Ammon's horn (tissue), 1 donor: ENCODE measurements at regions not wholly inside any gene's neighbourhood (a gene's known extent, or its start where the extent isn't known, plus 50 kb on each side); places are given as distances from the start of the nearest gene placed in this dataset.
A peak's percentile ranks its signal among the peaks of the same experiment; 100 is the strongest.
"Not testable (repeated sequence)": the region's sequence is repeated elsewhere in the genome, so short reads cannot be mapped to it uniquely, and the experiment has no call there.

ENCODE experiments used
- DNase-seq: peaks from one replicate; pipeline ENCODE4 v3.0.0-alpha.2; 2016; ENCODE audit warnings: low spot score

DNA sequence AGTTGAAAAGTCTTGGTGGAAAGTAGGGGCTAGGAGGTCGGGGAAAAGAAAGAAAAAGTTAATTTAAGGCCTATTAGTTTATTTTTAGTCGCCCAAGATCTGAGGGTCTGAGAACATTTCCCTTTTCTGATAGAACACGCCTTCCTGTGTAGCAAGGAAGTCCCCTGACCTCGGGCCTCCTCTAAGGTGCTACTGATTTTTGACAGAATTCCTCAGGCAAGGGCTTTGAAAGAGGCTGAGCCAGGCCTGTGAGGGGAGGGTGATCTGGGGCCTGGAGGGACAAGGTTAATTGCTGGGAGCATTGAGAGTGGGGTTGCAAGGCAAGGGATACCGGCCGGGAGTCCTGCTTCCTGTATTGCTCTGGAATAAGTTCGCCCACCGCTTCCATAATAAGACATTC, 131.4 kb upstream of the MYCN start:
- no peak for DNase-seq

DNA sequence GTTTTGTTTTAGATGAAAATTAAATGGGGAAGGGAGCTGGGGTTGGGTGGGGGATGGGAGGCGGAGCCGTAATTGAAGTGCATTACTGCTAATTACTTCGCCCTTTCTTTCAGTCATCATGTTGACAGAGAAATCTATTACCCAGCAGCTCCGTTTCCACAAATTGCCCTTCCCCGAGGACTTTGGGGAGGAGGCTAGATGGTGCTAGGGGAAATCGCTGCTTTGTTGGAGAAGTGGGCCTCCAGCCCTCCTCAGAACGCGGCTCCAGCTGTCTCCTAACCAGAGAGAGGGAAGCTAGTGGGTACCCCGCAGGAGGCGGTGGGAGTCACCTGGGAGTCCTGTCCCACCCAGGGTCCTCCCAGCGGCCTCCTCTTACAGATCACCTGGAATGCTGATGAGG, 130.9 kb upstream of the MYCN start:
- DNase-seq, result no peak

DNA sequence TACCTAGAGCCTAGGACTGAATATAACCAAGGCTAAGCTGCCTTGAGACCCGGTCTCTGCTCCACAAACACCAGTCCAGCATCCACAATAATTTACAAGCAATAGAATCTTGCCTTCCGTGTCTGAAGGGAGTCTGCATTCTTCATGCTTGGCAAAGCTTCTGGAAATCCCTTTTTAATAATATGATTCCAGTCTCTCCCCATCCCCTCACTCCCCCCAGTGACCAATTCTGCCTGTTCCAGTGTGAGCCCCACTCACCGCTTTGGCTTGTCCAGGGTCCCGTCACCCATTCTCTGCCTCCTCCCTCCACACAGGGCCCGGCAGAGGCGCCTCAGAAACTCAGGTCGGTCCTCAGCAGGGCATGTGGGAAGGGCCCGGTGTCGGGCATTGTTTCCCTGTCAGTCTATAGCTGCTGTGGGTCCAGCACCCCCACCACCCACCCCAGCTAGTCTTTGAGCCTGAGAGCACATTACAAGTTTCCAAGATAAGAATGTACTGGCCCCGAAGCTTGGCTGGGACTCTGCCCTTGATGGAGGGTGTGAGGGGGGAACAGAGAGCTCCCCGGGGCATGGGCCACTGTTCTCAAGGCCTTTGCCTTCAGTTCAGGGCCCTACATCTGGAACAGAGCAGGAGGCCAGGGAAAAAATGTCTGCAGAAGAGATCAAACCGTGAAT, 129.7 kb upstream of the MYCN start:
- no peak for DNase-seq

DNA sequence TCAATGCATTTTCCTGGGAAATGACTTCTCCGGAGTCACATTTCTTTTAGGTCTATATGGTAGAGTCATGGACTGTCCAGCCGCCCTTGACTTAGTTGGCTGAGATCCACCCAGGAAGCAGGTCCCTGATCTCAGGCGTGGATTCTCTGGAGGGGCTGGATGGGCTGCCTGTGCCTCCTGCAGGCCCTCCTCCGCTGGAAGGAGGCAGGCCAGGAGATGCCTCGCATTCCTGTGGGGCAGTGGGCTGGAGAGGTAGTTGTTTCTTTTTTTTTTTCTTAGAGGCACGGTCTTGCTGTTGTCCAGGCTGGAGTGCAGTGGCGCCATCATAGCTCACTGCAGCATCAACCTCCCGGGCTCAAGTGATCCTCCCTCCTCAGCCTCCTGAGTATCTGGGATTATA, 129.0 kb upstream of the MYCN start:
- no peak for DNase-seq

DNA sequence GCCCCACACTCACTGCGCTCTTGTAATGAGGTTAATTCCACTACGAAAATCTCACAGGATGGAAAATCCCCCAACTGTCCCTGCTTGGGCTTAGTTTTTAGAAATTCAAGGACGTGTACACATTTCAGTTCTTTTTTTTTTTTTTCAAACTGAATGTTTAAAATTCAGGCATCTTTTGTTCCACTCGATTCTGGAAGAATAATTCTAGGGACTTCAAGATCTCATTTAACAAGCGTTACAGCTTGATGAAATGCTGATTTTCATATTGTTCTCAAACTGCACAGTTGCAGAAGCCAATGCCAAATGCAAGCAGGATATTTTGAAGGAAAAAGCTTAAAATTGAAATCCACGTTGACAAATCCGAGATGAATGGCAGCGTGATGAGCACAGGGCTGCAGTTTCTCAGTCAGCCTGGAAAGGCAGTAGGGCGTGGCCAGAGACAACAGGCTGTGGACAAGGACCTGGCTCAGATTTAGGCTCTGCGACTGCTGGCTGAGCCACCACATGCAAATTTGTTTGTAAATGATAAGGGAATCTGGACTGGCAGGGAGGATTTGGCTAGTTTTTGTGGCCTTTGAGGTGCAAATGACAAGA, 128.1 kb upstream of the MYCN start:
- peak; percentile 36 for DNase-seq

DNA sequence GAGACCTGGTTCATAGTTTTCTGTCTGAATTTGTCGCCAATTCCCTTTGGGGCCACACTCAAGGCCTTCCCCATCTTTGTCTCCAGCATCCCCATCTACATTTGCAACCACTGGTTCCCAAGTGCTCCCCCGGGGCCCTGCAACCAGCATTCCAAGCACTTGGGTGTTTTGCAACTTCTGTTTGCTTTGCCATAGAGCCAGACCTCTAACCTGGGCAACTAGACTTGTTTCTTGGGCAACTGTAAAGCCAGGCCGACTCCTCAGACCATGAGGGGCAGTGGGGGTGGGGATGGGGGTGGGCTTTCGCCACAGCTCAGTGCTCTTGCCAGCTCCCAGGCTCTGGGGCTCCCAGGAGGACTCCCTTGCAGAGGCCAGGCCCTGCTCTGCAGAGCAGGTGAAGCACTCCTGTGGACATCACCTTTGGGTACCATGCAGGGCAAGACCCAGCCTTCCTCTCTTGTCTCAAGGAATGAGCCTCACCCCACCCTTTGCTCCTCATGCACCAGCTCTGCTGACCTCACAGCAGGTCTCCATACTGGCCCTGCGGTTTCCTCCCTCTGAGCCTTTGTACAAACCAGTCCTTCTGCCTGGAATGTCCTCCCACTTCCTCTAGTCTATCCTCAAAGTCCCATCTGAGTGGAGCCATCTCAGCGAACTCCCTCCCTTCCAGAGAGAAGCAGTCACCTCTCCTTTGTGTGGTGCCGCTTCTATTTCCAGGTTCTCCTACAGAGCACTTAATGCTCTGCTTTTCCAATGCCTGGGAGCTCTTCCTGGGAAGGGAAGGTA, 126.7 kb upstream of the MYCN start:
- DNase-seq, result no peak

DNA sequence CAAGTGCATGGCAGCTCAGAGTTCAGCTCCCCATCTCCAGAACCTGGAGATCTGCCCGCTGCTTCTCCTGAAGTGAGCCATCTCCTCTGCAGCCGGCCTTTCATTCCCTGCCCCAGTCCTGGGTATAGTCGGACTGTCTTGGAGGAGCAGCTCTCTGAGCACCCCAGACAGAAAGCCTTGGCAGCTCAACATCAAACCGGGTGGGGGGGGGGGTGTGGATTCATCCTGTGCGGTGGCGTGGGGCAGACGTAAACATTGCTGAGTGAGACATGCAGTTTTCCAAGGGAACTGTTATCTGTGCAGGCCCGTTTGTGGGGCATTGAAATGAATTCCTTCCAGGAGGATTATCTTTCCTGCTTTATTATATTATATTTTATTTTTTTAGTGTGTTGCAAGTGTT, 125.9 kb upstream of the MYCN start:
- DNase-seq, result no peak

DNA sequence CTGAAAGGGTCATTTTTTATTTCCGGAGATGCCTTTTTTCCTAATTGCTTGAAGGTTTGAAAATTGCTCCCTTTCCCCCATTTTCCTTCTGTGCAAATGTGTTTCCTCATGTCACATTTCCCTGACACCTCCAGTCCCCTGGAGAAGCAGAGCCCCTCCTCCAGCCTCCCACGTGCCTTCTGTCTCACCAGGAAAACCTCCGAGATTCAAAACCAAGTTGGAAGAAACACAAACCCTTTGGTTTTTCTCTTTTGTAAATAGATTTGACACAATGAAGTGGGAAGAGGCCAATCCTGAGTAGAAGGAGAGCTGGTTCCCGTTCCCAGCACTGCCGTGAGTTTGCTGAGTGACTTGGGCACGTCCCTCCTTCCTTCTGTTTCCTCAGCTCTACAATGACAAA, 125.4 kb upstream of the MYCN start:
- DNase-seq, result no peak

DNA sequence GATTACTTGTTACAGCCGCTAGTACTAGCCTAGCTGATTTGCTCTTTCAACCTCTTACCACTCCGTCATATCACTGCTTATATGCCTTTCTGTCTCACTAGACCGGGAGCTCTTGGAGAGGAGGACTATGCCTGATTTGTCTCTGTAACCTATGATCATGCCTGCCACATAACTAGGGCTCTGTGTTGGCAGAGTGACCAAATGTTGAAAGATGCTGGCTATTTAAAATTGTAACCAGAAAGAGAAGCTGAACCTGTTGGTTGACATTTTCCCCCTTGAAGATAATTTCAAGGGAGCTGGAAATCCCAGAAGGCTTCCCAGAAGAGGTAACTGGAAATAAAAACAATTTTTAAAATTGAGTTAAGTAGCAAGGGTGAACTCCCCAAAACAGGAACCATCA, 124.1 kb upstream of the MYCN start:
- no peak for DNase-seq

DNA sequence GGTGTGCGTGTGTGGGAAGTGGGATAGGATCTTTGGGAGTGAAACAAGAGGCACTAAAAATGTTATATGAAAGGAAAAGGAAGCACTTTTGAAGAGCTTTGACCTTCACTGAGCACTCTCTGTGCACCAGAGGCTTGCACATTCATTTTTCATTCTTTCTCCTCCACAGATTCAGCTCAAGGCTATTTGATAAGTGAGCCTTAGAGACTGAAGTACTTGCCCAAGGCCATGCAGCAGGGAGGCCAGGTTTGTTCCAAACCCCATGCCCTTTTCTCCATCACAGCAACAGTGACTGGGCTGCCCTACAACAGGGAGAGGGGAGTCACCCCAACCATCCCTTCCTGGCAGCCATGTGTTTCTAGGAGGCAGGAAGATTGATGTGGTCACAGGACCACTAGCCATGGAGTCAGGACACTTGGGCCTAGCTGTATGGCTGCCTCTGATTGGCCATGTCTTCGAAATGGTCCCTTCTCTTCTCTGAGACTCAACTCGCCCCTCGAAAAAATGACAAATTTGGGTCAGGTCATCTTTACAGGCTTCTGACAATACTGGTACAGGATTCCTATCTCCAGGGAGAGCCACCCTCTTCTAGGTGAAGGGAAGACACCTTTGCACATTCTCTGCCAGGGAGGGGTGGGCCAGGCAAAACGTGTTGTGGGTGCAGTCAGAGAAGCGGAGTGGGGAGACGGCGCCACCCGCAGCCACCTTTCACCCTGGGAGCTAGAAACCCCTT, 123.5 kb upstream of the MYCN start:
- DNase-seq, result no peak

DNA sequence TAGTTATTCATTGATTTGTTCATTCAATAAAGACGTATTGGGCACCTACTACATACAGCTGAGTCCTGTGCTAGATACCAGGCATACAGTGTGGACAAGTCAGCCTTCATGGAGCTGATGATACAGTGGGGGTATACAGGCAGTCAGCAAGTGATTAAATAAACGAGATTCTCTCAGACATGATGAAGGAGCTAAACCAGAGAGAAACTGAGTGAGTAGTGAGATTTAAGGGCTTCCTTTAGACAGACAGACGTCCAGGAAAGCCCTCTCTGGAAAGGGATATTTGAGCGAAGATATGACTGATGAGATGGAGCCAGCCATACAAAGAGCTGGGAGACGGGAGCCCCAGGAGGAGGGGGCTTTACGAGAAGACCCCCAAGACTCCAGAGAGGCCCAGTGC, 122.6 kb upstream of the MYCN start:
- DNase-seq, result no peak

DNA sequence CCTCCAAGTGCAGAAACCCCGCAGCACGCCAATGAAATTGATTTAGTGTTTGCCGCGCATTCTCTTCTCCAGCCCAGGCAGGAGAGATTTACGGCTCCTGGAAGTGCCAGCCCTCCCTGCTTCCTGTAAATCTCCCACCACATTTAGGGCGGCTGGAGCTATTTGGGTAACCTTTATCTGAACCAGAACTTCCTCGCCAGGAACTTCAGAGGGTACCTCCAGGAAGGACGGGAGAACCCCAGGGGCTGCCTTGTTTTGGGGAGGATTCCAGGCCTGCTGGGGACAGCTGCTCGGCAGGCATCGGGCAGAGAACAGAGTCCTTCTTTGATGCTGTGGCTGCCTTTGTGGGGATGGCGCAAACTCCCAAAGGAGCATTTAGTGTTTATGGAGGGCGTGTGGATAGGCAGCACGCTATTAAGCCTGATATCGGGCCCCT, 122.0 kb upstream of the MYCN start:
- DNase-seq, result no peak

DNA sequence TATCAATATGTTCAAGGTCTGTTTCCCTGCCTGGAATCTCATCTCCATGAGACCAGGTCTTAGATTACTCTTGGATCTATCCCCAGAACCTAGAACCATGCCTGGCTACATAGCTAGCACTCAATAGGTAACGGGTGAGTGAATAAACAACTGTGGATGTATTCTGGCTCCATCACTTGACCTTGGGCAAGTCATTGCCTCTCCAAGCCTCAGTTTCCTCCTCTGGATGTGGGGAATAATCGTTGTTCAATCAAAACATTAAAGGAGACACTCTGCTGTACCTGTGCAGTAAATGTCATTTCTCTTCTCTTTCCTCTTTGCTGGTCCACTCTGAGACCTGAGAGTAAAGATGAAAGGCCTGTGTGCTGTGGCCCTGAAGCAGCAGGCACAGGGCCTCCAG, 121.5 kb upstream of the MYCN start:
- no peak for DNase-seq

DNA sequence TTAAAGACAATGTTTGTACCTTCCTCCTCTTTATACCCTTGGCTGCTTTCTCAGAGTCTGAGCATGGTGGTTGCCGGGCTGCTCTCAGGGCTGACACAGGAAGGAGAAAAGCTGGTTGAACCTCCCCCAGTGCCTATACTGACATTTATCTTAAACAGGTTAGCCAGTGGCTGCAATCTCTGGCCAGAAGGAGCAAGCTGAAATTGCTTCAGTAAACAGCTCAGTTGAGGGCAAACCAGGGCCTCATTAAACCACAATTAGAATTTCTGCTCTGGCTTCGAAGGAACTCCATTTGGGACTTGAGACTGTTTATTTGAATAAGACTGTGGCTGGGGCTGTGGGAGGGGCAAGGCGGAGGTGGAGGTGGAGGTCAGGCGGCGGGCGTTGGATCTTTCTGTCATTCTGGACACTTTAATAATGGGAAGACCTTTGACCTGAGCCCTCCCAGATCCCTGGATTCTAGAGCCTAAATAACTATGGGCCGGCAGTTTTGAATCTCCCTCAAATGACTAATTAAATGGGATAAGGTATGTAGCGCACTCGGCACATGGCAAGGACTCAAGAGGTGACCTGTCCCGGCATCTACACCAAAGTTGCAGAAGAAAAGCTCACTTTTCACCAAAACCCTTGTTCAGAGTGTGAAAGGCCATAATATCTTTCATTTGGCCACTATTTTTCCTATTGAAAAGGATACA, 120.6 kb upstream of the MYCN start:
- no peak for DNase-seq

DNA sequence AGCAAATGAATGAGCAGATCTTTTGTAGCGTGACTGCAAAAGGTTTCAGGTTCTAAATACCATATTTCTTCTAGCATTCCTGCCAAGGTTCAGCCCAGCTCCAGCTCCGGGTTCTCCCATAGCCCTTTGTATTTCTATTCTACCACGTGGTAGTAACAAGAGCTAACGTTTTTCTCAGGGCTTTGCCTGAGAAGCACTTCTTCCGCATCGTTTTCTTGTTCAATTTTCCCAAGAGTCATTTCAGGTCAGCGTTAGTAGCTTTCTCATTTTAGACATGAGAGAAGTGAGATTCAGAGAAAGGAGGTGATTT, 120.1 kb upstream of the MYCN start:
- no peak for DNase-seq

DNA sequence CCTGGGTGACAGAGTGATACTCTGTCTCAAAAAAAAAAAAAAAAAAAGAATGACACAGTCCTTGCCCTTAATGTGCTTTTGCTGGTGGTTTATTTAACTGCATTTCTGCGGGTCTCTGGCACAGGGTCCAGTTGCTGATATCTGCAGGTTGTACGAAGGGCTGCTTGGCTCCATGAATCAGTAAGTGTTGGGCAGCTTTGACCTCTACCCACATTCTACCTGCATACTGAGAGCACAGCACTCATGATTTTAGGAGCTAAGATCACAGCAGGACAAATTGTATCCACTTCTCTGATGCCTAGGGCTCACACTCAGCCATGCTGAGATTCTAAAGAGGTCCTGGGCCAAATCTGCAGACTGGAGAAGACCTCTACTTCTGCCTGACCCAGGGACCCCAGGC, 119.4 kb upstream of the MYCN start:
- DNase-seq, result no peak

DNA sequence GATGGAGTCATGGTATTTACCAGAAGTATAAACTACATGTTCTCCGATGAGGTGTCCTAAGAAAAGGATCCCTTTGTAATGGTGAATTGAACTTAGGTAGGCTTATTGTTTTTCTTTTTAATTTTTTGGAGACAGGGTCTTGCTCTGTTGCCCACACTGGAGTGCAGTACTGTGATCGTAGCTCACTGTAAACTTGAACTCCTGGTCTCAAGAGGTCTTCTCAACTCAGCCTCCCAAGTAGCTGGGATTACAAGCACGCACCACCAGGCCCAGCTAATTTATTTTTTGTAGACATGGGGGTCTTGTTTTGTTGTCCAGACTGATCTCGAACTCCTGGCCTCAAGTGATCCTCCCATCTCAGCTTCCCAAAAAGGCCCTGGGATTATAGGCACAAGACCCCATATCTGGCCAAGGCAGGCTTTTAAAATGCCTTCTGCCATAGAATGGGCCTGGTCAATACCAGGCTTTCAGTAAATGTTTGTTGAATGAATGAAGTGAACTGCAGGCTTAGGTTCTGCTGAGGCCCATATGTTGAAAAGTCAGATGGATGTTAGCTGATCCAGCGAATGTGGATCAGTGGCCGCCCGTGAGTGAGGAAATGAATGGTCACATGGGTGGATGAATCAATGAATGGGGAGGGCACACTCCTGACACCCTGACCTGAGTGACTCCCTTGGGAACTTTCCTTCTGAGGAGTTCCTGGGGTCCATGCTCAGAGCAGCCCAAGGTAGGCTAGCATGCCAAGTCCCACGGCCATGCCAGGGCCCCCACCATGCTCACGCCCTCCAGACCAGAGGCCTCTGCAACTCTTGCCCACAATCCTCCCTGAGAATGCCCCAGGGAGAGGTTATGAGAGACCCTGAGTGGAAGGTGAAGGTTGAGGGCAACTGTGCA, 118.0 kb upstream of the MYCN start:
- DNase-seq, result no peak

DNA sequence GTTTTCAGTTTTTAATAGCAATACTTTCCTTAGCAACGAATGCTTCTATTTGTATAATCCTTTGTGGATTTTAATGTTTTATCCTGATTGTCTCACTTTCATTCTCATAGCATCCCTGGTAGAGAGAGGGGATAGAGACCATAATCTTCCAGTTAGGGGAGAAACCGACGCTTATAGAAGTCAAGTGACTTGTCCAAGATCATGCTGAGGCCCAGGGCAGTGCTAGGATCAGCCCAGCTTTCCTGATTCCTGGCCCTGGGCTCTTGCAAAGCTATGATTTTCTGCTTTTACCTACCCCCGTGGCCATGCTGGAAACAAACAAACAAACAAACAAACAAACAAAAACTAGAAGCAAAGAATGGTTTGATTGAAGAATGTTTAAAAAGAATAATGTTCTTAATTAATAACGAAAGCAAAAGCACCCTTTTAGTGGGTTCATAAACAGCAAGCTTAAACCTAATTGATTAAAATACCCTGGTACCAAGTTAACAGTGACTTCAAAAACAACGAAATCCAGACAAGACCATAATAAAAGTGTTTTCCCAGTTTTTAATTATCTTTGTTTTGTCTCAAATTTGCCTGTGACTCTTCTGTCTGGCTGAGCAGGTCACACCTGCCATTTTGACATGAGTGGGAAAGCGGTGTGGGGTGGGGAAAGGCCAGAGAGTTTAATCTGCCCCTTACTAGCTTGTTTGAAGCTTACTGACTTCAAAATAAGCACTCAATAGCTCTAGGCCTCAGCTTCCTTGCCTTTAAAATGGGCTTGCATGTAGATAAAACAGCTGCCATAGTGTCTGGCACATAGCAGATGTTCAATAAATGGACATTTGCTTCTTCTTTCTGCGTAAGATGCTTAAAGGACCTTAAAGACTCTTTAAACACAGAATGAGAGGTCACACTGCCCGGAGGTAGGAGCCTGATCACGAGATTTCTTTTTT, 116.6 kb upstream of the MYCN start:
- no peak for DNase-seq

DNA sequence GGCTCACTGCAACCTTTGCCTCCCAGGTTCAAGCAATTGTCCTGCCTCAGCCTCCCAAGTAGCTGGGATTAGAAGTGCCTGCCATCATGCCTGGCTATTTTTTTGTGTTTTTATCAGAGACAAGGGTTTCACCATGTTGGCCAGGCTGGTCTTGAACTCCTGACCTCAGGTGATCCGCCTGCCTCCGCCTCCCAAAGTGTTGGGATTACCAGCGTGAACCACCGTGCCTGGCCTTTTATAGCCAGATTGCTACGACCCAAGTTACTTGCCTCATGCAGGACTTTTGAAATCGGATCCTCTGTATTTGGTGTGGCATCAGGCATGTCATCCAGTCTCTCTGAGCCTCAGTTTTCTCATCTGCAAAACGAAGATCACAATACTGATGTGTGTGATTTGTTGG, 115.9 kb upstream of the MYCN start:
- not testable (repeated sequence) for DNase-seq
